Testis (tissue), 2 donors: ENCODE measurements at regions not wholly inside any gene's neighbourhood (a gene's known extent, or its start where the extent isn't known, plus 50 kb on each side); places are given as distances from the start of the nearest gene placed in this dataset.

Experiments used
- DNase-seq: peaks from one replicate; pipeline ENCODE4 v3.0.0-alpha.2; 2019
- H3K27ac ChIP-seq, 2 donors: fragments of 200-600 bp; sonication (generic); one replicate each; pipeline ENCODE4 v1.5.1; 2019
- H3K27me3 ChIP-seq: fragments of 200-600 bp; sonication (generic); one replicate; pipeline ENCODE4 v1.5.1; 2019
- H3K36me3 ChIP-seq: fragments of 200-600 bp; sonication (generic); one replicate; pipeline ENCODE4 v1.5.1; 2017; ENCODE audit warnings: low read depth; ENCODE audit errors: missing control alignments
- H3K4me1 ChIP-seq: fragments of 200-600 bp; sonication (generic); one replicate; pipeline ENCODE4 v1.5.1; 2019
- H3K4me3 ChIP-seq, 2 donors: fragments of 200-600 bp; sonication (generic); one replicate each; pipeline ENCODE4 v1.5.1; 2017 to 2019
- H3K9me3 ChIP-seq: fragments of 200-600 bp; sonication (generic); one replicate; pipeline ENCODE4 v1.5.1; 2017
- POLR2A ChIP-seq: fragments of 450-650 bp; IDR thresholded peaks from one replicate; pipeline ENCODE4 v1.6.1; 2017; ENCODE audit warnings: antibody characterized with exemption, mild to moderate bottlenecking, moderate library complexity
- WGBS, 2 donors: methylation state at CpG; one replicate each; pipeline ENCODE4 v1.1.5; 2018; 5-methylcytosine and 5-hydroxymethylcytosine counted together
- intact Hi-C: fragments of 100-400 bp; cut with DNase I; formaldehyde crosslinking; loops from one replicate; pipeline ENCODE4 v1.15.1; 2023; ENCODE audit warnings: low total_unique reads
- TF ChIP-seq, protein P1 (sequence below), 3 experiments: fragments of 450-650 bp in 2 of 3; fragments of 200-600 bp in 1 of 3; sonication (generic) in 1 of 3; IDR thresholded peaks; one replicate each; pipeline ENCODE4 v1.5.1; 2016 to 2019; ENCODE audit warnings: antibody characterized with exemption in 3 of 3, mild to moderate bottlenecking in 2 of 3, moderate library complexity in 1 of 3

DNA sequence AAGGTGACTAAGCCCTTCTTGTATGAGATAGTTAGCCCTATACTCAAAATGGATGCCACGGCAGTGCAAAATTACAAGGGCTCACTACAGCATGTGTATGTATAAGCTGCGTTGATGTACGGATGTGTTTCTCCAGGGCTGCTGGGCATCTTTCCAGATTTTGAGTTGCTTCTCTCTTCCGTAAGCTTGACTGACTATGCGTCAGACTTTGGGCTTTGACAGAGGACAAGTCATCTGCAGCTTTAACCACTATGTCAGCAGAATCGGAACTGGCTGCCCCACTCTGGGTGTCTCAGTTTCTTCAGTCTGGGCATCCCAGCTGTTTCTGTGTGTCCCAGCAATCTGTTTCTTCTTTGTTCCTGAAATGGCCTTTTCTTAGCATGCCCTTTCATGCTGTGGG is 241.6 kb downstream of the BTBD3 start:
- no peak for TF ChIP-seq POLR2A
- TF ChIP-seq, protein P1, sequence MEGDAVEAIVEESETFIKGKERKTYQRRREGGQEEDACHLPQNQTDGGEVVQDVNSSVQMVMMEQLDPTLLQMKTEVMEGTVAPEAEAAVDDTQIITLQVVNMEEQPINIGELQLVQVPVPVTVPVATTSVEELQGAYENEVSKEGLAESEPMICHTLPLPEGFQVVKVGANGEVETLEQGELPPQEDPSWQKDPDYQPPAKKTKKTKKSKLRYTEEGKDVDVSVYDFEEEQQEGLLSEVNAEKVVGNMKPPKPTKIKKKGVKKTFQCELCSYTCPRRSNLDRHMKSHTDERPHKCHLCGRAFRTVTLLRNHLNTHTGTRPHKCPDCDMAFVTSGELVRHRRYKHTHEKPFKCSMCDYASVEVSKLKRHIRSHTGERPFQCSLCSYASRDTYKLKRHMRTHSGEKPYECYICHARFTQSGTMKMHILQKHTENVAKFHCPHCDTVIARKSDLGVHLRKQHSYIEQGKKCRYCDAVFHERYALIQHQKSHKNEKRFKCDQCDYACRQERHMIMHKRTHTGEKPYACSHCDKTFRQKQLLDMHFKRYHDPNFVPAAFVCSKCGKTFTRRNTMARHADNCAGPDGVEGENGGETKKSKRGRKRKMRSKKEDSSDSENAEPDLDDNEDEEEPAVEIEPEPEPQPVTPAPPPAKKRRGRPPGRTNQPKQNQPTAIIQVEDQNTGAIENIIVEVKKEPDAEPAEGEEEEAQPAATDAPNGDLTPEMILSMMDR (IDR thresholded peaks at IDR 0.05): no peak
- H3K4me3 ChIP-seq: no peak overlapping the region
- intact Hi-C loops: no loop called here
- no peaks in the 10 kb centered on the region for H3K9me3 ChIP-seq
- no peaks in the 10 kb centered on the region for H3K4me1 ChIP-seq
- WGBS, 2 donors: 93 to 100% methylated on average over 6 of the region's 6 CpGs
- H3K27me3 ChIP-seq: no peaks in the 10 kb centered on the region
- DNase-seq: no peak
- H3K36me3 ChIP-seq: no peaks in the 10 kb centered on the region
- H3K27ac ChIP-seq: no peak overlapping the region

DNA sequence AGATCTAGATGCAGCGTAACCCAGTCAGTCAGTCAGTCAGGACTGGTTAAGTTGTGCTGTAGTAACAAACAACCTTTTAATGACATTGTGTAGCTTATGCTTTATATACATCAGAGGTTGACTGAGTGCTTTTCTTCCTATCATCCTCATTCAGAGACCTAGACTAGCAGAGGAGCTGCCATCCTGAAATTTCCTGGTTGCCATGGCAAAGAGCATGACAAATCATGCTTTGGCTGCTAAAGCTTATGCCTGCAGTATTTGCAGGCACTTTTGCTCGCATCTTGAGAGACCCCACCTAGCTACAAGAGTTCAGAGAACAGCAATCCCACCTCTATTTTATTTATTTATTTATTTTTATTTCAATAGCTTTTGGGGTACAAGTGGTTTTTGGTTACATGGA is 244.0 kb downstream of the BTBD3 start:
- no peak for DNase-seq
- no peaks in the 10 kb centered on the region for H3K36me3 ChIP-seq
- H3K9me3 ChIP-seq: no peaks in the 10 kb centered on the region
- H3K27ac ChIP-seq: no peak overlapping the region
- WGBS, 2 donors: 96 to 97% methylated on average over 2 of the region's 2 CpGs
- H3K27me3 ChIP-seq: no peaks in the 10 kb centered on the region
- H3K4me3 ChIP-seq: no peak overlapping the region
- peaks cover 4% of the 10 kb centered on the region for H3K4me1 ChIP-seq
- TF ChIP-seq, protein P1 (IDR thresholded peaks at IDR 0.05): no peak
- no peak for TF ChIP-seq POLR2A
- intact Hi-C loops: no loop called here

DNA sequence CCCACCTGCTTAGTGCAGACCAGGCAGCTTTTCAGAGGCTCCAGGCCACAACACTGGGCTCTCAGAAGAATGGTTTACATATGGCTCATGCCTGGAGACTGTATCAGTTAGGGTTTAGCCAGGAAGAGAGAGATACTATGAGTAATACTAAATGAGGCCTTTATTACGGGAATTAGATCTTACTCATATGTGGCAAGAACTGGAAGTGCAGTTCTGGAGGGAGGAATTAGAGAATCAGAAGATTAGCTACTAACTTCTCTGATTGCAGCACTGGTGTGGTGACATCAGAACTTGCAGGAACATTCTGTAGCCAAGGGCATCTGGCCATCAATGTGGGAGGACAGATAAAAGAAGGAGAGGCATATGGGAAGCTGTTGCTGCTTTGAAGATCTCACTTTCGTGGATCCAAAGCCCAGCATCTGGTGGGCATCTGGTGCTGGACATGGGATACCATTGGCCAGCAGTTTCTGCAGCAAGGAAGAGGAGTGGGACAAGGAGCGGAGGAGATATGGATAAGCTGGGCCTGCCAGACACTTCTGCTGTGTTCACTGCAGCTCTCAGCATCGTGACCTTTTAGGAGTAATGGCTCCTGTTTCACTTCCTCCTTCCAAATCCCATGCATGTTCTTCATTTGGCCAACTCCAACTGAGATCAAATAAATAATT is 248.5 kb downstream of the BTBD3 start:
- peak; percentile 73 for DNase-seq
- WGBS, 2 donors: 43 to 59% methylated on average over 4 of the region's 4 CpGs
- Histone ChIP-seq H3K4me3 (no peak overlapping the region), H3K9me3 (no peaks in the 10 kb centered on the region), H3K27me3 (no peaks in the 10 kb centered on the region), H3K36me3 (no peaks in the 10 kb centered on the region), H3K4me1 (peaks cover 4% of the 10 kb centered on the region), H3K27ac (peak overlapping the region; percentile 44 to 68)
- TF ChIP-seq POLR2A: no peak
- TF ChIP-seq, protein P1 (IDR thresholded peaks at IDR 0.05): no peak
- intact Hi-C loops: no loop called here

DNA sequence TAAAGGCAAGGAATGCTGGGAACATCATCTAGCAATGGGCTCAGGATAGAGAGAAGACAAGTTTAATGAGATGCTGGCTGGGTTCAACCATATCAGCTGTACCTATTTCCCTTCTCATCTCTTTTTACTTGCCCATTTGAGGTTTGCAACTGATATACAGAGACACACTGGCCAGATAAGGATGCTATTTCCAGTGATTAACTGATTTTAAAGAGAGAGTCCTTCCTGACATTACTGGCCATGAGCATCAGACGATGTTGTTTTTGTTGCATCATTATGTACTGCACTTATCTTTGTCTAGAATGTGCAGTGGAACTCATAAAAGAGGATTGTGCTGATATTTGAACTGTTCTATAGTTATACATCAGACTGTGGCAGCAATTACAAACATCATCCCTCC is 252.7 kb downstream of the BTBD3 start:
- Histone ChIP-seq H3K36me3 (no peaks in the 10 kb centered on the region), H3K9me3 (no peaks in the 10 kb centered on the region), H3K4me3 (no peak overlapping the region), H3K4me1 (peaks cover 28% of the 10 kb centered on the region), H3K27me3 (no peaks in the 10 kb centered on the region), H3K27ac (no peak overlapping the region)
- WGBS, 2 donors: 89 to 96% methylated on average over 1 of the region's 1 CpG
- TF ChIP-seq POLR2A: no peak
- TF ChIP-seq, protein P1 (IDR thresholded peaks at IDR 0.05): no peak
- no peak for DNase-seq
- intact Hi-C loops: no loop called here

DNA sequence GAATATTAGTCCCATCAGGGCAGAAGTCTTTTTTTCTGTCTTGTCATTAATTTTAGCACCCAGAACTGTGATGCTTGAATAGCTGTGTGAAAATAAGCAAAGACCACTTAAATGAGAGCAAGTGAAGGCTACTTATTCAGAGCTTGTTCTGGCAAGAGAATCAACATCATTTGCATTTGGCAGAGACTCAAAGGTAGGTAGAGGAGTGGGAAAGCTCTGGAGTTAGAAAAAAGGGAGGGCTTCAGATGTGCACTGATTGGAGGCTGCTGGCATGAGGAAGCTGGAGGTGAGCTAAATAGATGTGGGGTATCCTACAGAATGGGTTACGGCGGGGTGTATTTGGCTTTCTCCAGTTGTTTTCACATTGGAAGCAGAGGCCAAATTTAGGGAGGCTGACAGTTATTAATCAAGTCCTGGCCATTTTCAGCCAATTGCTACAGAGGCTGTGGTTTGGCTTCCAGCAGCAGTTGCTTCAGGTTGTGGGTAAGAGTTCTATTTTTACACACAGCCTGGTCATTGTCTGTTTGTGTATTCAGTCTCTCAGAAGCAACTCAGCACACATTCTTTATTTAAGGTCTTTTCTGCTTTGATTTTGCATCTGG is 254.3 kb downstream of the BTBD3 start:
- Histone ChIP-seq H3K9me3 (no peaks in the 10 kb centered on the region), H3K27me3 (no peaks in the 10 kb centered on the region), H3K36me3 (no peaks in the 10 kb centered on the region), H3K4me1 (peaks cover 34% of the 10 kb centered on the region), H3K4me3 (no peak overlapping the region), H3K27ac (peak overlapping the region in 1 of 2 donors; percentile 38)
- intact Hi-C loops: no loop called here
- DNase-seq: no peak
- 76 to 98% methylated on average over 2 of the region's 2 CpGs for WGBS, 2 donors
- TF ChIP-seq POLR2A: no peak
- TF ChIP-seq, protein P1 (IDR thresholded peaks at IDR 0.05): no peak
